ENCODE measurements at regions not wholly inside any gene's neighbourhood (a gene's known extent, or its start where the extent isn't known, plus 50 kb on each side); places are given as distances from the start of the nearest gene placed in this dataset.
A peak's percentile ranks its signal among the peaks of the same experiment; 100 is the strongest.

GRCh38 chr2:35428548-35428947 lies 927.0 kb upstream of the CRIM1 start:
- TF ChIP-seq CTCF (IDR thresholded peaks at IDR 0.05; ENCODE audit: unreplicated experiment in 3 of 3): peak; percentile 51 to 60 (median 60)
- Mint-ChIP-seq H3K4me3 (no peak overlapping the region), H3K4me1 (no peaks in the 10 kb centered on the region), H3K27ac (no peak overlapping the region), H3K36me3 (ENCODE audit: low read depth) (no peaks in the 10 kb centered on the region), H3K9me3 (no peaks in the 10 kb centered on the region), H3K27me3 (ENCODE audit: low read depth) (no peaks in the 10 kb centered on the region)

- Mint-ChIP-seq H3K4me1 (peaks cover 7% of the 10 kb centered on the region), H3K9me3 (no peaks in the 10 kb centered on the region), H3K4me3 (no peak overlapping the region), H3K36me3 (ENCODE audit: low read depth) (no peaks in the 10 kb centered on the region), H3K27me3 (ENCODE audit: low read depth) (no peaks in the 10 kb centered on the region), H3K27ac (no peak overlapping the region)
- no peak for TF ChIP-seq CTCF (IDR thresholded peaks at IDR 0.05; ENCODE audit: unreplicated experiment in 3 of 3)
Measured at GRCh38 chr2:35421485-35421884, 934.1 kb upstream of the CRIM1 start.

GRCh38 chr2:35417293-35417692 lies 938.3 kb upstream of the CRIM1 start:
- no peaks in the 10 kb centered on the region for H3K9me3 Mint-ChIP-seq
- H3K4me1 Mint-ChIP-seq: peaks cover 18% of the 10 kb centered on the region
- no peaks in the 10 kb centered on the region for H3K36me3 Mint-ChIP-seq (ENCODE audit: low read depth)
- no peaks in the 10 kb centered on the region for H3K27me3 Mint-ChIP-seq (ENCODE audit: low read depth)
- no peak for TF ChIP-seq CTCF (IDR thresholded peaks at IDR 0.05; ENCODE audit: unreplicated experiment in 3 of 3)
- no peak overlapping the region for H3K27ac Mint-ChIP-seq
- H3K4me3 Mint-ChIP-seq: no peak overlapping the region

GRCh38 chr2:35416391-35417140 lies 939.0 kb upstream of the CRIM1 start:
- Mint-ChIP-seq H3K27me3 (ENCODE audit: low read depth) (no peaks in the 10 kb centered on the region), H3K4me1 (peaks cover 18% of the 10 kb centered on the region), H3K9me3 (no peaks in the 10 kb centered on the region), H3K27ac (peak overlapping the region in 2 of 3 experiments; percentile 32 to 45), H3K36me3 (ENCODE audit: low read depth) (no peaks in the 10 kb centered on the region), H3K4me3 (no peak overlapping the region)
- no peak for TF ChIP-seq CTCF (IDR thresholded peaks at IDR 0.05; ENCODE audit: unreplicated experiment in 3 of 3)

GRCh38 chr2:35415942-35416341 lies 939.6 kb upstream of the CRIM1 start:
- H3K4me3 Mint-ChIP-seq: no peak overlapping the region
- H3K36me3 Mint-ChIP-seq (ENCODE audit: low read depth): no peaks in the 10 kb centered on the region
- H3K9me3 Mint-ChIP-seq: no peaks in the 10 kb centered on the region
- peak overlapping the region in 1 of 3 experiments; percentile 68 for H3K27ac Mint-ChIP-seq
- no peaks in the 10 kb centered on the region for H3K27me3 Mint-ChIP-seq (ENCODE audit: low read depth)
- peaks cover 18% of the 10 kb centered on the region for H3K4me1 Mint-ChIP-seq
- TF ChIP-seq CTCF (IDR thresholded peaks at IDR 0.05; ENCODE audit: unreplicated experiment in 3 of 3): no peak

- Mint-ChIP-seq H3K4me3 (no peak overlapping the region), H3K9me3 (no peaks in the 10 kb centered on the region), H3K4me1 (peaks cover 18% of the 10 kb centered on the region), H3K36me3 (ENCODE audit: low read depth) (no peaks in the 10 kb centered on the region), H3K27ac (no peak overlapping the region), H3K27me3 (ENCODE audit: low read depth) (no peaks in the 10 kb centered on the region)
- TF ChIP-seq CTCF (IDR thresholded peaks at IDR 0.05; ENCODE audit: unreplicated experiment in 3 of 3): peak in 2 of 3 experiments; percentile 13 to 32
Measured at GRCh38 chr2:35415282-35415681, 940.3 kb upstream of the CRIM1 start.

All from nephron (organoid).